Endothelial cell of umbilical vein (primary cell): ENCODE measurements at regions not wholly inside any gene's neighbourhood (a gene's known extent, or its start where the extent isn't known, plus 50 kb on each side); places are given as distances from the start of the nearest gene placed in this dataset.

Experiments
- BruUV-seq: library from RNA; stranded (reverse); fragments of 400-500 nt; replicated peaks from 2 replicates; lab custom pipeline; 2021; lab: Mats Ljungman, UMichigan
- CTCF ChIA-PET: fragments of 300-600, 350-600 bp; sonication (Branson Sonifier 250); formaldehyde crosslinking; loops from one replicate; lab custom pipeline; 2021; ENCODE audit warnings: antibody characterized with exemption, inconsistent platforms; lab: Charles Lee
- POLR2A ChIA-PET: fragments of 300-600, 350-600 bp; sonication (Branson Sonifier 250); formaldehyde crosslinking; loops from one replicate; lab custom pipeline; 2021; ENCODE audit warnings: antibody characterized with exemption, inconsistent platforms; lab: Charles Lee
- DNase-seq: peaks from one replicate; pipeline ENCODE4 v3.0.0-alpha.2; 2011; ENCODE audit warnings: low read depth, low spot score
- FAIRE-seq: peaks from 2 replicates; lab custom pipeline; 2011; peaks lifted over from hg19 to GRCh38; lab: Jason Lieb, UNC
- H2AFZ ChIP-seq: 2 replicates; pipeline ENCODE4 v1.6.0; 2012; ENCODE audit warnings: low read depth, low read length, control low read depth, inconsistent platforms
- H3K27ac ChIP-seq: 2 replicates; pipeline ENCODE4 v1.5.1; 2011; ENCODE audit warnings: low read depth, mild to moderate bottlenecking, control low read depth, low read length, moderate library complexity; ENCODE audit not compliant: insufficient read depth
- H3K27me3 ChIP-seq, 2 experiments: 2 replicates each; pipeline versions ENCODE4 v1.6.0 to v1.6.1; 2011; ENCODE audit warnings: low read length in 2 of 2, mixed read lengths in 1 of 2; ENCODE audit not compliant: control insufficient read depth in 2 of 2, insufficient read depth in 2 of 2
- H3K36me3 ChIP-seq, 2 experiments: 2 replicates in 1 of 2; 3 replicates in 1 of 2; pipeline ENCODE4 v1.5.1; 2011; ENCODE audit warnings: low read length in 2 of 2, mild to moderate bottlenecking in 1 of 2, moderate library complexity in 1 of 2; ENCODE audit not compliant: control insufficient read depth in 2 of 2, insufficient read depth in 2 of 2; ENCODE audit errors: extremely low read depth in 1 of 2
- H3K4me1 ChIP-seq: 3 replicates; pipeline ENCODE4 v1.5.1; 2011; ENCODE audit warnings: mild to moderate bottlenecking, low read length; ENCODE audit not compliant: control insufficient read depth, insufficient read depth; ENCODE audit errors: extremely low read depth
- H3K4me2 ChIP-seq: 2 replicates; pipeline ENCODE4 v1.6.1; 2011; ENCODE audit warnings: low read length, control low read depth, mixed read lengths; ENCODE audit not compliant: insufficient read depth
- H3K4me3 ChIP-seq, 3 experiments: fragments of 200-600 bp in 1 of 3; sonication (generic), shearing (Covaris generic) in 1 of 3; replicated peaks in 1 of 3; 2 replicates each; pipeline ENCODE4 v1.5.1; 2011 to 2016; ENCODE audit warnings: control low read depth in 3 of 3, low read length in 3 of 3, mild to moderate bottlenecking in 2 of 3, inconsistent platforms in 1 of 3, low read depth in 1 of 3, moderate library complexity in 1 of 3; ENCODE audit not compliant: insufficient read depth in 1 of 3
- H3K79me2 ChIP-seq: 2 replicates; pipeline ENCODE4 v1.6.0; 2012; ENCODE audit warnings: low read length, inconsistent platforms; ENCODE audit not compliant: control insufficient read depth, insufficient read depth
- H3K9ac ChIP-seq: replicated peaks from 2 replicates; pipeline ENCODE3; 2011; ENCODE audit warnings: low read length, control low read depth; ENCODE audit not compliant: insufficient read depth; ENCODE audit errors: extremely low read depth
- H3K9me1 ChIP-seq: replicated peaks from 3 replicates; pipeline ENCODE4 v1.6.0; 2011; ENCODE audit warnings: mild to moderate bottlenecking, low read length; ENCODE audit not compliant: control insufficient read depth, insufficient read depth; ENCODE audit errors: extremely low read depth
- H3K9me3 ChIP-seq: replicated peaks from 2 replicates; pipeline ENCODE4 v1.5.1; 2012; ENCODE audit warnings: low read length, inconsistent platforms; ENCODE audit not compliant: control insufficient read depth, insufficient read depth
- H4K20me1 ChIP-seq: replicated peaks from 2 replicates; pipeline ENCODE3; 2011; ENCODE audit warnings: mild to moderate bottlenecking, low read length; ENCODE audit not compliant: control insufficient read depth, insufficient read depth; ENCODE audit errors: extremely low read depth
- CTCF ChIP-seq, 2 donors: IDR thresholded peaks; 1 replicate in 1 of 2; 2 replicates in 1 of 2; pipeline ENCODE4 v1.5.1; 2011; ENCODE audit warnings: low read length in 2 of 2, mild to moderate bottlenecking in 2 of 2, moderate library complexity in 2 of 2, control low read depth in 1 of 2, inconsistent platforms in 1 of 2, low read depth in 1 of 2; ENCODE audit not compliant: insufficient read depth in 1 of 2; ENCODE audit errors: extremely low read depth in 1 of 2
- EZH2 ChIP-seq: IDR thresholded peaks from 2 replicates; pipeline ENCODE4 v1.6.1; 2012; ENCODE audit warnings: borderline replicate concordance, low read depth, mild to moderate bottlenecking, moderate library complexity, low read length, inconsistent platforms; ENCODE audit not compliant: severe bottlenecking
- FOS ChIP-seq: IDR thresholded peaks from 2 replicates; pipeline ENCODE4 v1.6.1; 2011; ENCODE audit warnings: mild to moderate bottlenecking, low read length, moderate library complexity, borderline replicate concordance; ENCODE audit not compliant: insufficient read depth
- GATA2 ChIP-seq: IDR thresholded peaks from 2 replicates; pipeline ENCODE4 v1.7.0; 2011; ENCODE audit warnings: low read depth, mild to moderate bottlenecking, moderate library complexity, mixed read lengths, low read length; ENCODE audit not compliant: insufficient read length, insufficient read depth
- JUN ChIP-seq: IDR thresholded peaks from 2 replicates; pipeline ENCODE4 v1.6.1; 2011; ENCODE audit warnings: borderline replicate concordance, low read depth; ENCODE audit not compliant: insufficient read length, insufficient read depth
- MAX ChIP-seq: IDR thresholded peaks from 2 replicates; pipeline ENCODE4 v1.6.1; 2011; ENCODE audit not compliant: insufficient read depth, insufficient read length
- MYC ChIP-seq: IDR thresholded peaks from one replicate; pipeline ENCODE4 v1.6.1; 2011; ENCODE audit warnings: mild to moderate bottlenecking, low read depth, low read length
- POLR2A ChIP-seq: IDR thresholded peaks from 2 replicates; pipeline ENCODE4 v1.6.1; 2012; ENCODE audit warnings: low read depth, mild to moderate bottlenecking, control low read depth, low read length
- POLR2AphosphoS5 ChIP-seq: IDR thresholded peaks from 2 replicates; pipeline ENCODE4 v1.6.1; 2012; ENCODE audit warnings: low read depth, mild to moderate bottlenecking, control low read depth, low read length, moderate library complexity; ENCODE audit not compliant: insufficient read depth
- dilution Hi-C: fragments of 300-500 bp; cut with MboI; formaldehyde crosslinking; loops from one replicate; pipeline ENCODE4 v1.15.0; 2019; ENCODE audit warnings: low sequenced_read_pairs; ENCODE audit not compliant: extremely low pct_ligation_motif_present
- intact Hi-C: fragments of 100-400 bp; cut with micrococcal nuclease; formaldehyde crosslinking; loops from one replicate; pipeline ENCODE4 v1.10.0; 2022

- no peak overlapping the region for H3K4me2 ChIP-seq
- peaks cover 0 to 1% of the 10 kb centered on the region in 2 experiments for H3K27me3 ChIP-seq
- no TSS peak for BruUV-seq
- intact Hi-C loops = no loop called here
- TF ChIP-seq JUN (no peak), FOS (no peak), POLR2AphosphoS5 (no peak)
- CTCF ChIA-PET = no interaction called here
- H3K79me2 ChIP-seq = no peaks in the 10 kb centered on the region
- no peak overlapping the region for H3K9ac ChIP-seq
- POLR2A ChIA-PET = no interaction called here
- H3K4me3 ChIP-seq = no peak overlapping the region
- H2AFZ ChIP-seq = no peak overlapping the region
- H3K9me3 ChIP-seq = no peaks in the 10 kb centered on the region
- FAIRE-seq = no peak
- no peak for DNase-seq
- dilution Hi-C loops = no loop called here
- H4K20me1 ChIP-seq = no peaks in the 10 kb centered on the region
- no peaks in the 10 kb centered on the region for H3K36me3 ChIP-seq
- H3K27ac ChIP-seq = no peak overlapping the region
- no peaks in the 10 kb centered on the region for H3K4me1 ChIP-seq
- H3K9me1 ChIP-seq = no peaks in the 10 kb centered on the region
Measured at GRCh38 chr14:23814527-23815256, 138.9 kb upstream of the DHRS4 start.

- peaks cover 0 to 1% of the 10 kb centered on the region in 2 experiments for H3K27me3 ChIP-seq
- no peaks in the 10 kb centered on the region for H3K9me1 ChIP-seq
- dilution Hi-C loops = no loop called here
- no peak overlapping the region for H3K4me2 ChIP-seq
- no peak overlapping the region for H2AFZ ChIP-seq
- BruUV-seq = no TSS peak
- H3K27ac ChIP-seq = no peak overlapping the region
- H4K20me1 ChIP-seq = no peaks in the 10 kb centered on the region
- ChIA-PET POLR2A (no interaction called here), CTCF (no interaction called here)
- no peaks in the 10 kb centered on the region for H3K79me2 ChIP-seq
- H3K9me3 ChIP-seq = no peaks in the 10 kb centered on the region
- H3K4me1 ChIP-seq = no peaks in the 10 kb centered on the region
- DNase-seq (no peak), FAIRE-seq (no peak)
- intact Hi-C loops = no loop called here
- no peak overlapping the region for H3K9ac ChIP-seq
- TF ChIP-seq EZH2 (no peak), MAX (no peak), FOS (no peak), POLR2AphosphoS5 (no peak), GATA2 (no peak), POLR2A (no peak), MYC (no peak), CTCF (IDR thresholded peaks at IDR 0.05; ENCODE audit: extremely low read depth in 1 of 2, insufficient read depth in 1 of 2, low read depth in 1 of 2, low read length in 2 of 2) (no peak), JUN (no peak)
- no peak overlapping the region for H3K4me3 ChIP-seq
- no peaks in the 10 kb centered on the region for H3K36me3 ChIP-seq
Measured at GRCh38 chr14:23816371-23816770, 137.2 kb upstream of the DHRS4 start.
